BJ (cell line): ENCODE measurements at regions not wholly inside any gene's neighbourhood (a gene's known extent, or its start where the extent isn't known, plus 50 kb on each side); places are given as distances from the start of the nearest gene placed in this dataset.

Source experiments
- CTCF ChIA-PET: fragments of 350-600 bp; formaldehyde crosslinking; extraction: SDS; loops from one replicate; lab custom pipeline; 2021; ENCODE audit warnings: antibody characterized with exemption, inconsistent platforms; lab: Yijun Ruan, JAX
- POLR2A ChIA-PET: fragments of 300-600 bp; sonication (Branson Sonifier 250); formaldehyde crosslinking; extraction: SDS; loops from one replicate; lab custom pipeline; 2021; ENCODE audit warnings: antibody characterized with exemption; lab: Charles Lee
- DNase-seq: peaks from one replicate; pipeline ENCODE4 v3.0.0-alpha.2; 2011; ENCODE audit warnings: low read depth
- H3K27me3 ChIP-seq: 2 replicates; pipeline ENCODE4 v1.6.0; 2011; ENCODE audit warnings: low read length; ENCODE audit not compliant: control insufficient read depth, insufficient read depth
- H3K36me3 ChIP-seq: 2 replicates; pipeline ENCODE4 v1.5.1; 2011; ENCODE audit warnings: low read length; ENCODE audit not compliant: control insufficient read depth, insufficient read depth
- H3K4me3 ChIP-seq: 2 replicates; pipeline ENCODE4 v1.5.1; 2011; ENCODE audit warnings: low read depth, mild to moderate bottlenecking, control low read depth, low read length
- CTCF ChIP-seq: IDR thresholded peaks from 2 replicates; pipeline ENCODE4 v1.5.1; 2011; ENCODE audit warnings: low read depth, mild to moderate bottlenecking, control low read depth, inconsistent platforms, low read length, moderate library complexity; ENCODE audit not compliant: insufficient read depth

GRCh38 chr2:13751955-13752354 is 880.6 kb upstream of the LRATD1 start:
- ChIA-PET CTCF (no interaction called here), POLR2A (no interaction called here)
- Histone ChIP-seq H3K4me3 (no peak overlapping the region), H3K27me3 (no peaks in the 10 kb centered on the region), H3K36me3 (no peaks in the 10 kb centered on the region)
- TF ChIP-seq CTCF = no peak
- DNase-seq = no peak

GRCh38 chr2:13758412-13758811 is 874.1 kb upstream of the LRATD1 start:
- no peaks in the 10 kb centered on the region for H3K36me3 ChIP-seq
- ChIA-PET CTCF (no interaction called here), POLR2A (no interaction called here)
- no peaks in the 10 kb centered on the region for H3K27me3 ChIP-seq
- no peak for TF ChIP-seq CTCF
- H3K4me3 ChIP-seq = no peak overlapping the region
- DNase-seq = no peak

- CTCF ChIA-PET = no interaction called here
- no peak for TF ChIP-seq CTCF
- H3K36me3 ChIP-seq = no peaks in the 10 kb centered on the region
- DNase-seq = no peak
- H3K27me3 ChIP-seq = no peaks in the 10 kb centered on the region
- POLR2A ChIA-PET = no interaction called here
- H3K4me3 ChIP-seq = no peak overlapping the region
Observed at GRCh38 chr2:13768274-13768673, 864.2 kb upstream of the LRATD1 start.

GRCh38 chr2:13770279-13770678 is 862.2 kb upstream of the LRATD1 start:
- ChIA-PET CTCF (no interaction called here), POLR2A (no interaction called here)
- TF ChIP-seq CTCF = no peak
- H3K27me3 ChIP-seq = no peaks in the 10 kb centered on the region
- no peaks in the 10 kb centered on the region for H3K36me3 ChIP-seq
- DNase-seq = no peak
- H3K4me3 ChIP-seq = no peak overlapping the region

- no peak for DNase-seq
- TF ChIP-seq CTCF = no peak
- H3K27me3 ChIP-seq = no peaks in the 10 kb centered on the region
- CTCF ChIA-PET = no interaction called here
- no peaks in the 10 kb centered on the region for H3K36me3 ChIP-seq
- POLR2A ChIA-PET = no interaction called here
- no peak overlapping the region for H3K4me3 ChIP-seq
Observed at GRCh38 chr2:13779996-13780395, 852.5 kb upstream of the LRATD1 start.
